Muscle layer of duodenum (tissue), 2 donors: ENCODE measurements at regions not wholly inside any gene's neighbourhood (a gene's known extent, or its start where the extent isn't known, plus 50 kb on each side); places are given as distances from the start of the nearest gene placed in this dataset.

Experiments
- H3K27ac ChIP-seq: one replicate; pipeline ENCODE4 v1.7.0; 2013; ENCODE audit warnings: mild to moderate bottlenecking, low read length
- H3K27me3 ChIP-seq: one replicate; pipeline ENCODE4 v1.7.0; 2013; ENCODE audit warnings: low read depth, mild to moderate bottlenecking, control low read depth, low read length
- H3K36me3 ChIP-seq, 2 donors: one replicate each; pipeline ENCODE4 v1.7.0; 2013; ENCODE audit warnings: low read length in 2 of 2, control low read depth in 1 of 2, mild to moderate bottlenecking in 1 of 2; ENCODE audit not compliant: insufficient read depth in 2 of 2, control insufficient read depth in 1 of 2
- H3K4me1 ChIP-seq, 2 donors: one replicate each; pipeline ENCODE4 v1.7.0; 2013; ENCODE audit warnings: low read length in 2 of 2, mild to moderate bottlenecking in 2 of 2, control low read depth in 1 of 2, moderate library complexity in 1 of 2; ENCODE audit not compliant: insufficient read depth in 2 of 2, control insufficient read depth in 1 of 2
- H3K4me3 ChIP-seq, 2 donors: one replicate each; pipeline ENCODE4 v1.7.0; 2013; ENCODE audit warnings: low read length in 2 of 2, low read depth in 1 of 2, mild to moderate bottlenecking in 1 of 2
- H3K9me3 ChIP-seq, 2 donors: one replicate each; pipeline ENCODE4 v1.7.0; 2013; ENCODE audit warnings: low read length in 2 of 2, control low read depth in 1 of 2, mild to moderate bottlenecking in 1 of 2; ENCODE audit not compliant: control insufficient read depth in 1 of 2
- donor health status: healthy.

DNA sequence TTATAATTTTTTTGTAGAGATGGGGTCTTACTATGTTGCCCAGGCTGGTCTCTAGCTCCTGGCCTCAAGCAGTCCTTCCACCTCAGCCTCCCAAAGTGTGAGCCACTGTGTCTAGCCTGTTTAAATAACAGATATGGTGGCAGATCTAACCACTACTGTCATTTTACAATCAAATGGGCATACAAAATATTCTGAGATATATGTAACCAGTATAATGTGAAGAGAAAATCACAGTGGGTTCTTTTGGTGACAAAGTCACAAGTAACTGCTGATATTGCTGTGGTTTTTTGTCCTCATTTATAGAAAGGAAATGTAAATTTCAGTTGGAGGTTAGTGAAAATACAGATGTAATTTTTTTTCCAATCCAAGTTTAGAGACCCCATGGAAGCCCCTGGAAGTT lies 58.6 kb upstream of the ARHGEF3 start:
- H3K27me3 ChIP-seq, result no peaks in the 10 kb centered on the region
- H3K4me1 ChIP-seq, result peaks cover 0 to 11% of the 10 kb centered on the region in 2 donors
- no peaks in the 10 kb centered on the region for H3K36me3 ChIP-seq
- H3K27ac ChIP-seq, result no peak overlapping the region
- H3K4me3 ChIP-seq, result no peak overlapping the region
- no peaks in the 10 kb centered on the region for H3K9me3 ChIP-seq

DNA sequence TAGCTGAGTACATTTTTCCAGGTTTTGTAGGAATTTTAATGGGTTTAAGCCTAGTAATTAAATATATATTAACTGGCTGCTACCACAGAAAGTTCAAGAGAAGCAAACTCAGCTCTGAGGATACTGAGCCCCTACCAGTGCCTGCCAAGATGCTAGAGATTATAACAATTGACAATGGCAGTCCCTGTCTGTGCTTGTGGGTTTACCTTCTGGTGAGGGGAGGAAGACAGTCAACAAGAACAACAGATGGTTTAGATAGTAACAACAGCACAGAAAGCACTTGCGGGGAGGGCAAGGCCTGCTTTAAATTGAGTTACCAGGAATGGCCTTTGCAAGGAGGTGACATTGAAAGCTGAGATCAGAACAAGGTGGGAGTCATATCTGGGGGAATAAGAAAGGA lies 56.6 kb upstream of the ARHGEF3 start:
- H3K27ac ChIP-seq, result no peak overlapping the region
- H3K9me3 ChIP-seq, result no peaks in the 10 kb centered on the region
- H3K36me3 ChIP-seq, result no peaks in the 10 kb centered on the region
- peaks cover 0 to 11% of the 10 kb centered on the region in 2 donors for H3K4me1 ChIP-seq
- H3K27me3 ChIP-seq, result no peaks in the 10 kb centered on the region
- H3K4me3 ChIP-seq, result no peak overlapping the region

- Histone ChIP-seq H3K27ac (no peak overlapping the region), H3K36me3 (no peaks in the 10 kb centered on the region)
These were observed 55.4 kb upstream of the ARHGEF3 start for GRCh38 chr3:56857178-56857577.

DNA sequence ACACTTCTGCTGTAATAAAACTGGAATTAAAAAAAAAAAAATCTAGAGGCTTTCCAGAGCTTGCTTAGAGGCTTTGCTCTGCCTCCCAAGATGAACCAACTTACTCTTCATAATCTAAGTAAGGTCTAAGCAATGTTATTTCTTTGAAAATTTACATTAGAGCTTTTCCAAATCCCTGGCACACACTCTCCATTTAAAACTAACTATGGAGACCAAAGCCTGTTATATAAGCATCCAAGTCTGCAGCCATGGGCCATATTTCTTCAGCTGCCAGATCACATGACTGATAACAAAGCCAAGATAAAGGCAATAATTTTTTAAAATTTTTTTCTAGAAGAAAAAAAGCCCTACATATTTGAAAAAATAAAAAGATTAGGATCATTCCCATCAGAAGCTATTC lies 55.0 kb upstream of the ARHGEF3 start:
- no peaks in the 10 kb centered on the region for H3K27me3 ChIP-seq
- no peak overlapping the region for H3K27ac ChIP-seq
- H3K4me3 ChIP-seq, result no peak overlapping the region
- peaks cover 0 to 11% of the 10 kb centered on the region in 2 donors for H3K4me1 ChIP-seq
- H3K36me3 ChIP-seq, result no peaks in the 10 kb centered on the region
- H3K9me3 ChIP-seq, result no peaks in the 10 kb centered on the region

More at GRCh38 chr3:56857178-56857577, 55.4 kb upstream of the ARHGEF3 start:
- Histone ChIP-seq H3K27me3 (no peaks in the 10 kb centered on the region), H3K4me3 (no peak overlapping the region), H3K4me1 (peaks cover 0 to 11% of the 10 kb centered on the region in 2 donors), H3K9me3 (no peaks in the 10 kb centered on the region)

DNA sequence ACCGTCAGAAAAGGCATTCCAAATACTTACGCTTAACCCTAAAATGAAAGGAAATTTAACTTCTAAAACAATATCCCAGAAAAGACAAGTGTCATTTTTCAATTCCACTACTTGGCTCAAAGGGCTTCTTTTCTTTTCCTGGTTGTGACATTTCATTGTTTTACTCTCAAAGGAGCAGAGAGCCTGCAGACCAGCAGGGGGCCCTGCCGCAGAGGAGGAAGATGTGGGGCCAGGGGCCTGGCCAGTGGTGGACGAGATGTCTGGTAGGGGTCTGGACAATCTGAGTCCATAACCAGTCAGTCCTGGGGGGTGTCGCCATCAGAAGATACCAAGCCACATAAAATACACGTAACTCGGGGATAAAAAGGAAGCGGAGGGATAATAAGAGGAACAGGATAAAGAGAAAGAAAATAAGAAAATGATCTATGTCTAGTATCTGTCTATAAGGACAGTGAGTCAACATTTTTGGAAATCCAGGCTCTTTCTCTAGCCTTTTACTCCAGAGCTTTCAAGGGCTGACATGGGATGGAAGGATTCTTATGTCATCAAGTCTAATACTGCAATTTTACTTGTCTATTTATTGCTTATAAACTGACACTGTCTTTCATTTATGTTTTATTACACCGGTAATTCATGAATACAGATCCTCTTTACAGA lies 54.2 kb upstream of the ARHGEF3 start:
- Histone ChIP-seq H3K27ac (no peak overlapping the region), H3K4me3 (no peak overlapping the region), H3K36me3 (no peaks in the 10 kb centered on the region)

GRCh38 chr3:56854856-56855611 lies 53.3 kb upstream of the ARHGEF3 start:
- Histone ChIP-seq H3K4me3 (no peak overlapping the region), H3K9me3 (no peaks in the 10 kb centered on the region), H3K27ac (no peak overlapping the region), H3K27me3 (no peaks in the 10 kb centered on the region), H3K4me1 (peaks cover 0 to 11% of the 10 kb centered on the region in 2 donors), H3K36me3 (no peaks in the 10 kb centered on the region)

More for the DNA sequence above, 54.2 kb upstream of the ARHGEF3 start:
- Histone ChIP-seq H3K9me3 (no peaks in the 10 kb centered on the region), H3K4me1 (peaks cover 0 to 11% of the 10 kb centered on the region in 2 donors), H3K27me3 (no peaks in the 10 kb centered on the region)

GRCh38 chr3:56851966-56852884 lies 50.5 kb upstream of the ARHGEF3 start:
- Histone ChIP-seq H3K27ac (no peak overlapping the region), H3K27me3 (no peaks in the 10 kb centered on the region), H3K4me1 (peaks cover 0 to 11% of the 10 kb centered on the region in 2 donors), H3K4me3 (no peak overlapping the region), H3K36me3 (no peaks in the 10 kb centered on the region), H3K9me3 (no peaks in the 10 kb centered on the region)
